ENCODE measurements at regions not wholly inside any gene's neighbourhood (a gene's known extent, or its start where the extent isn't known, plus 50 kb on each side); places are given as distances from the start of the nearest gene placed in this dataset.

DNA sequence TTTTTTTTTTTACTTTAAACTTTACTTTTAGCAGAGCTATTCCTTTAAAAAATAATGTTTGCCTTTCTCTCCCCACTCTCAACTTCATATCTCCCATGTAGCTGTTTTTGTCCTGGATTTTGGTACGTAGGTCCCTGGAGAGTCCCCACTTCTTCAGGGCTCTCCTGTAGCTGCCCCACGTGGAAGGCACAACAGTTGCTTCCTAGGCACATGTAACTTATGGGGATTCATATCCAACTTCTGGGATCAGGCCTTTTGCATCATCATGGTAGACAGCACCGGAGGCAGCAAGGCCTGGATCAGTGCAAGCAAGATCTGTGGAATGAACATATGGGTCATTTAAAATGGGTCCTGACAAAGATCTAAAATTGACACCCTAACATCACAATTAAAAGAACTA lies 95.7 kb downstream of the ACAA2 start:
- Histone ChIP-seq H3K36me3 (ENCODE audit: insufficient read depth, low read length) (no peaks in the 10 kb centered on the region), H3K27ac (ENCODE audit: low read depth, low read length) (no peak overlapping the region), H3K79me2 (ENCODE audit: control insufficient read depth, insufficient read depth, low read length, unreplicated experiment) (no peaks in the 10 kb centered on the region), H2AFZ (ENCODE audit: low read length, unreplicated experiment) (no peak overlapping the region), H3K4me1 (ENCODE audit: control insufficient read depth, insufficient read depth, low read length, unreplicated experiment) (no peaks in the 10 kb centered on the region), H3K4me3 (ENCODE audit: low read depth, low read length) (no peak overlapping the region), H3K27me3 (ENCODE audit: insufficient read depth, low read length) (no peaks in the 10 kb centered on the region)

- Histone ChIP-seq H3K4me3 (ENCODE audit: low read depth, low read length) (no peak overlapping the region), H3K4me1 (ENCODE audit: control insufficient read depth, insufficient read depth, low read length, unreplicated experiment) (no peaks in the 10 kb centered on the region), H3K27ac (ENCODE audit: low read depth, low read length) (no peak overlapping the region), H3K27me3 (ENCODE audit: insufficient read depth, low read length) (no peaks in the 10 kb centered on the region), H2AFZ (ENCODE audit: low read length, unreplicated experiment) (no peak overlapping the region), H3K79me2 (ENCODE audit: control insufficient read depth, insufficient read depth, low read length, unreplicated experiment) (no peaks in the 10 kb centered on the region), H3K36me3 (ENCODE audit: insufficient read depth, low read length) (no peaks in the 10 kb centered on the region)
Observed at GRCh38 chr18:49716035-49716434, 97.3 kb downstream of the ACAA2 start.

DNA sequence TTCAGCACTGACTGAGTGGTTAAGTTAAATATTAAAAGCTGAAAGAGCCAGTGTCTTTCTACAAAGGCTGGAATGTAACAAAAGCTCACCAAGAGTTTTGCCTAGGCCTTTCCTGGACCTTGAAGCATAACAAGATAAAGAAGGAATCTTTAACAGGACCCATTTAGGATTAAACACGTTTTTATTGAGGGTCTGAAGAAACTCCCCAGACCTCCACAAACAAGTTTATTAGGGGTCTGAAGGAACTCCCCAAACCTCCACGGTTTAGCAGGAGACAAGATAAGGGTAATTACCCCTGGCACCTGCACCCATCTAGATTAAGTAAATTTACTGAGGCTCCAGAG lies 104.0 kb downstream of the ACAA2 start:
- Histone ChIP-seq H2AFZ (ENCODE audit: low read length, unreplicated experiment) (no peak overlapping the region), H3K27me3 (ENCODE audit: insufficient read depth, low read length) (no peaks in the 10 kb centered on the region), H3K79me2 (ENCODE audit: control insufficient read depth, insufficient read depth, low read length, unreplicated experiment) (no peaks in the 10 kb centered on the region), H3K36me3 (ENCODE audit: insufficient read depth, low read length) (no peaks in the 10 kb centered on the region), H3K4me3 (ENCODE audit: low read depth, low read length) (no peak overlapping the region), H3K4me1 (ENCODE audit: control insufficient read depth, insufficient read depth, low read length, unreplicated experiment) (no peaks in the 10 kb centered on the region), H3K27ac (ENCODE audit: low read depth, low read length) (no peak overlapping the region)

DNA sequence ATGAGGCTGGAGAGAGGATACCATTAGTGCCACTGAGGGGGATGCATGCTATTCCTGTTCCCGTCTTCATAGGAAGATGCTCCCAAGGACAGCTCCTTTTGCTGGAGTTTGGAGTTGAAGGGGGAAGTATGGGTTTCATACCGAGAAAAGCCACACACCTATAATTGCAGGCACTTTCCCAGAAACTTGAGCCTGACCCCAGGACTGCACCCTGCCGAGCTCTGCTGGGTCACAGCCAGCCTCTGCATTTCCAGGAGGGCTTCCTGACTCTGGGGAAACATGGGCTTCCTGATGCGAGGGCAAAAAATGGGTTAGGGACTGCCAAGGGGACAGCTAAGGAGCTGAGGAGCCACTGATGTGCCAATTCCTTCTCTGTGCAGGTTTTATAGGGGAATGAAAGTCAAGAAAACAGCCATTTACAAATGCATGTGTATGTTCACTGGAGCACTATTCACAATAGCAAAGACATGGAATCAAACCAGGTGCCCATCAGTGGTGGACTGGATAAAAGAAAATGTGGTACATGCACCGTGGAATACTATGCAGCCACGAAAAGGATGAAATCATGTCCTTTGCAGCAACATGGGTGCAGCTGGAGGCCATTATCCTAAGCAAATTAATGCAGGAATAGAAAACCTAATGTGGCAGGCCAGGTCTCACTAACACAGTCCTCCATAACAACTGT lies 104.5 kb downstream of the ACAA2 start:
- Histone ChIP-seq H3K4me1 (ENCODE audit: control insufficient read depth, insufficient read depth, low read length, unreplicated experiment) (no peaks in the 10 kb centered on the region), H3K4me3 (ENCODE audit: low read depth, low read length) (no peak overlapping the region), H3K79me2 (ENCODE audit: control insufficient read depth, insufficient read depth, low read length, unreplicated experiment) (no peaks in the 10 kb centered on the region), H3K27me3 (ENCODE audit: insufficient read depth, low read length) (no peaks in the 10 kb centered on the region), H3K27ac (ENCODE audit: low read depth, low read length) (no peak overlapping the region), H3K36me3 (ENCODE audit: insufficient read depth, low read length) (no peaks in the 10 kb centered on the region), H2AFZ (ENCODE audit: low read length, unreplicated experiment) (no peak overlapping the region)

- H3K4me1 ChIP-seq (ENCODE audit: control insufficient read depth, insufficient read depth, low read length, unreplicated experiment): no peaks in the 10 kb centered on the region
- no peak overlapping the region for H2AFZ ChIP-seq (ENCODE audit: low read length, unreplicated experiment)
- H3K79me2 ChIP-seq (ENCODE audit: control insufficient read depth, insufficient read depth, low read length, unreplicated experiment): no peaks in the 10 kb centered on the region
- no peak overlapping the region for H3K27ac ChIP-seq (ENCODE audit: low read depth, low read length)
- H3K27me3 ChIP-seq (ENCODE audit: insufficient read depth, low read length): no peaks in the 10 kb centered on the region
- H3K4me3 ChIP-seq (ENCODE audit: low read depth, low read length): no peak overlapping the region
- H3K36me3 ChIP-seq (ENCODE audit: insufficient read depth, low read length): no peaks in the 10 kb centered on the region
Observed at GRCh38 chr18:49707599-49707998, 105.7 kb downstream of the ACAA2 start.

GRCh38 chr18:49704334-49704733 lies 109.0 kb downstream of the ACAA2 start:
- peaks cover 9% of the 10 kb centered on the region for H3K4me1 ChIP-seq (ENCODE audit: control insufficient read depth, insufficient read depth, low read length, unreplicated experiment)
- no peak overlapping the region for H2AFZ ChIP-seq (ENCODE audit: low read length, unreplicated experiment)
- H3K4me3 ChIP-seq (ENCODE audit: low read depth, low read length): no peak overlapping the region
- no peaks in the 10 kb centered on the region for H3K79me2 ChIP-seq (ENCODE audit: control insufficient read depth, insufficient read depth, low read length, unreplicated experiment)
- no peaks in the 10 kb centered on the region for H3K36me3 ChIP-seq (ENCODE audit: insufficient read depth, low read length)
- no peak overlapping the region for H3K27ac ChIP-seq (ENCODE audit: low read depth, low read length)
- no peaks in the 10 kb centered on the region for H3K27me3 ChIP-seq (ENCODE audit: insufficient read depth, low read length)

DNA sequence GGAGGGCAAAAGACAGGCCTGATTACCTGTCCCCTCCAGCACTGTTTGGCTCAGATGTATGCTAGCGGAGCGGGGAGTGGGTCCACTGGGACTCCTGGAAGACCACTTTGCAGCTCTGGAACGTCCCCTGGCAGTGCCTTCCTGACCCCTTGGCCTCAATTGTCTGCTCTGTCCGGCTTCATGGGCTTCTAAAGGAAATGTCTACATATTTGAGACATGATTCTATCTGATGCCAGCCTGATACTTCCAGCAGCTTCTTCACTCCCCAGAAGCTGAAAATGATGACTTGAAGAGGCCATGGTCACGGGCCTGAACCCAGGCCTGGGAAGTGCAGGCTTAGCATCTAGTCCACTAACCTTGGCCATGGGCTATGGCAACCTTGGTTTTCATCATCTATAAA lies 112.1 kb downstream of the ACAA2 start:
- Histone ChIP-seq H3K27me3 (ENCODE audit: insufficient read depth, low read length) (no peaks in the 10 kb centered on the region), H3K36me3 (ENCODE audit: insufficient read depth, low read length) (no peaks in the 10 kb centered on the region), H3K4me3 (ENCODE audit: low read depth, low read length) (no peak overlapping the region), H3K4me1 (ENCODE audit: control insufficient read depth, insufficient read depth, low read length, unreplicated experiment) (peaks cover 14% of the 10 kb centered on the region), H2AFZ (ENCODE audit: low read length, unreplicated experiment) (no peak overlapping the region), H3K79me2 (ENCODE audit: control insufficient read depth, insufficient read depth, low read length, unreplicated experiment) (no peaks in the 10 kb centered on the region), H3K27ac (ENCODE audit: low read depth, low read length) (no peak overlapping the region)

DNA sequence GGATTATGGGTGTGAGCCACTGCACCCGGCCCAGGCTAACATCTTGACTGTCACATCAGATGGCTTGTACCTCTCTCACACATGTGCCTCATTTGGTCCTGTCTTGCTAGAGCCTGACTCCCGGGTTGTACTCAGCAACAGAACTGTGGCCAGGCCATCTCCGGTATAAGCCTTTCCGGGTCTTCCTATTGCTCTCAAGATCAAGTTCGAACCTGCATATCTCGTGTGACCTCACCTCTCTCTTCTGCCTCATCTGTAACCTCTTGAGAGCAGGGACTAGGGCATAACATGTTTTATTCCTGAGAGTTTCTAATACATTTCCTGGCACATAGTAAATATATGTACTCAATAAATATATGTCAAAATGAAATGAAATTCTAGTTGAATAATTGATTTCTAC lies 114.0 kb downstream of the ACAA2 start:
- H3K27me3 ChIP-seq (ENCODE audit: insufficient read depth, low read length): no peaks in the 10 kb centered on the region

DNA sequence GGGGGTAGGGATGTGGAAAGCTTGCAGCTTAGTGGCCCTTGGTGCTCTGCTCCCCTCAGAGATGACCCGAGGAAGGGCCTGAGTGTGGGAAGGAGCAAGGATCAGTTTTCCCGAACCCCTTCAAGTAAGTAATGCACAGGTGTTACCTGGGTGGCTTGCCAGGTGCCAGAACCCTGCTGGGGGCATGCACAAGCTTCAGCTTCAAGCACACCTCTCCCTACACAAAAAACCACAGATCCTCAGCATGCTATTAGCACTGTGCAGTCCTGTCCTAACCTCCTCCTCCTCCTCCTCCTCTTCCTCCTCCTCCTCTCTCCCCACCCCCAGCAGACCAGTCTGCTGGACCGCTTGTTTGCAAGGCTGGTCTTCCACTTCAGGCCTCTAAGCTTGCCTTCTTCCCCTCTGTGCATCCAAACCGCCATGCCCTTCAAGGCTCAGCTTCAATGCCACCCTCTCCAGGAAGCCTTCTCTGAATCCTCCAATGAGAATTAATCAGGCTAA lies 114.8 kb downstream of the ACAA2 start:
- Histone ChIP-seq H3K27ac (ENCODE audit: low read depth, low read length) (no peak overlapping the region), H3K4me1 (ENCODE audit: control insufficient read depth, insufficient read depth, low read length, unreplicated experiment) (peaks cover 14% of the 10 kb centered on the region), H3K4me3 (ENCODE audit: low read depth, low read length) (no peak overlapping the region), H3K36me3 (ENCODE audit: insufficient read depth, low read length) (no peaks in the 10 kb centered on the region), H2AFZ (ENCODE audit: low read length, unreplicated experiment) (no peak overlapping the region), H3K79me2 (ENCODE audit: control insufficient read depth, insufficient read depth, low read length, unreplicated experiment) (no peaks in the 10 kb centered on the region), H3K27me3 (ENCODE audit: insufficient read depth, low read length) (no peaks in the 10 kb centered on the region)

More for the DNA sequence above, 114.0 kb downstream of the ACAA2 start:
- no peak overlapping the region for H3K27ac ChIP-seq (ENCODE audit: low read depth, low read length)
- H3K79me2 ChIP-seq (ENCODE audit: control insufficient read depth, insufficient read depth, low read length, unreplicated experiment): no peaks in the 10 kb centered on the region
- no peaks in the 10 kb centered on the region for H3K36me3 ChIP-seq (ENCODE audit: insufficient read depth, low read length)
- no peak overlapping the region for H2AFZ ChIP-seq (ENCODE audit: low read length, unreplicated experiment)
- peaks cover 14% of the 10 kb centered on the region for H3K4me1 ChIP-seq (ENCODE audit: control insufficient read depth, insufficient read depth, low read length, unreplicated experiment)
- no peak overlapping the region for H3K4me3 ChIP-seq (ENCODE audit: low read depth, low read length)

GRCh38 chr18:49697757-49698524 lies 115.4 kb downstream of the ACAA2 start:
- no peaks in the 10 kb centered on the region for H3K36me3 ChIP-seq (ENCODE audit: insufficient read depth, low read length)
- H3K79me2 ChIP-seq (ENCODE audit: control insufficient read depth, insufficient read depth, low read length, unreplicated experiment): no peaks in the 10 kb centered on the region
- H2AFZ ChIP-seq (ENCODE audit: low read length, unreplicated experiment): no peak overlapping the region
- no peak overlapping the region for H3K27ac ChIP-seq (ENCODE audit: low read depth, low read length)
- no peaks in the 10 kb centered on the region for H3K27me3 ChIP-seq (ENCODE audit: insufficient read depth, low read length)
- peaks cover 14% of the 10 kb centered on the region for H3K4me1 ChIP-seq (ENCODE audit: control insufficient read depth, insufficient read depth, low read length, unreplicated experiment)
- H3K4me3 ChIP-seq (ENCODE audit: low read depth, low read length): no peak overlapping the region

GRCh38 chr18:49697049-49697448 lies 116.3 kb downstream of the ACAA2 start:
- no peaks in the 10 kb centered on the region for H3K36me3 ChIP-seq (ENCODE audit: insufficient read depth, low read length)
- no peaks in the 10 kb centered on the region for H3K27me3 ChIP-seq (ENCODE audit: insufficient read depth, low read length)
- H3K4me3 ChIP-seq (ENCODE audit: low read depth, low read length): no peak overlapping the region
- no peak overlapping the region for H3K27ac ChIP-seq (ENCODE audit: low read depth, low read length)
- H3K79me2 ChIP-seq (ENCODE audit: control insufficient read depth, insufficient read depth, low read length, unreplicated experiment): no peaks in the 10 kb centered on the region
- peaks cover 14% of the 10 kb centered on the region for H3K4me1 ChIP-seq (ENCODE audit: control insufficient read depth, insufficient read depth, low read length, unreplicated experiment)
- no peak overlapping the region for H2AFZ ChIP-seq (ENCODE audit: low read length, unreplicated experiment)
